ENCODE measurements at regions not wholly inside any gene's neighbourhood (a gene's known extent, or its start where the extent isn't known, plus 50 kb on each side); places are given as distances from the start of the nearest gene placed in this dataset.

GRCh38 chr6:114452785-114453401, 110.1 kb upstream of the HS3ST5 start (continued):
- TF ChIP-seq ZFX (IDR thresholded peaks at IDR 0.05) (no peak), JUND (IDR thresholded peaks at IDR 0.05) (no peak), EZH2phosphoT487 (IDR thresholded peaks at IDR 0.05; ENCODE audit: borderline replicate concordance) (no peak), YY1 (IDR thresholded peaks at IDR 0.05; ENCODE audit: extremely low read depth, insufficient replicate concordance, low read depth, low read length) (no peak), EZH2 (IDR thresholded peaks at IDR 0.05) (no peak), SRF (IDR thresholded peaks at IDR 0.05; ENCODE audit: low read depth) (no peak)
- TF ChIP-seq, protein P1, sequence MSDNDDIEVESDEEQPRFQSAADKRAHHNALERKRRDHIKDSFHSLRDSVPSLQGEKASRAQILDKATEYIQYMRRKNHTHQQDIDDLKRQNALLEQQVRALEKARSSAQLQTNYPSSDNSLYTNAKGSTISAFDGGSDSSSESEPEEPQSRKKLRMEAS (IDR thresholded peaks at IDR 0.05) = no peak

- ATAC-seq = no peak
- TF ChIP-seq CEBPB (IDR thresholded peaks at IDR 0.05; ENCODE audit: low read depth) = no peak
- no peak for TF ChIP-seq EZH2 (IDR thresholded peaks at IDR 0.05)
- no peak for TF ChIP-seq ELF1 (IDR thresholded peaks at IDR 0.05; ENCODE audit: borderline replicate concordance, low read depth)
- no peak for TF ChIP-seq POLR2A (IDR thresholded peaks at IDR 0.05; ENCODE audit: borderline replicate concordance, extremely low read depth, insufficient read depth, insufficient read length)
- no peak for TF ChIP-seq SP1 (IDR thresholded peaks at IDR 0.05; ENCODE audit: low read depth)
- no peak for TF ChIP-seq CTCF (IDR thresholded peaks at IDR 0.05 in 2 of 3, conservative IDR thresholded peaks at IDR 0.05 in 1 of 3; ENCODE audit: borderline replicate concordance in 1 of 3, insufficient read depth in 1 of 3, low read depth in 2 of 3, low read length in 2 of 3)
- no peak for TF ChIP-seq EZH2phosphoT487 (IDR thresholded peaks at IDR 0.05; ENCODE audit: borderline replicate concordance)
- TF ChIP-seq ZFX (IDR thresholded peaks at IDR 0.05) = no peak
- no peak overlapping the region for H2AFZ ChIP-seq (ENCODE audit: low read depth, low read length, poor library complexity, severe bottlenecking)
- H3K4me1 ChIP-seq (ENCODE audit: control insufficient read depth in 1 of 2, insufficient read depth in 2 of 2, low read length in 2 of 2) = no peaks in the 10 kb centered on the region
- RAD21 ChIA-PET (ENCODE audit: low non-redundant PET in 1 of 2, low total read pairs in 2 of 2, uncharacterized antibody in 2 of 2, unreplicated experiment in 2 of 2) = no interaction called here
- POLR2A ChIA-PET = no interaction called here
- no peaks in the 10 kb centered on the region for H4K20me1 ChIP-seq (ENCODE audit: insufficient read depth)
- H3K4me2 ChIP-seq (ENCODE audit: low read length) = no peak overlapping the region
- no peak for DNase-seq (ENCODE audit: low read depth, low spot score)
- no peaks in the 10 kb centered on the region for H3K79me2 ChIP-seq (ENCODE audit: insufficient read depth, low read length)
- CTCF ChIA-PET = no interaction called here
- intact Hi-C loops (cut with micrococcal nuclease) = no loop called here
- H3K4me3 ChIP-seq (replicated peaks in 1 of 2; ENCODE audit: low read depth in 1 of 2, low read length in 2 of 2) = no peak overlapping the region
- H3K9me3 ChIP-seq (ENCODE audit: control insufficient read depth in 1 of 2, insufficient read depth in 1 of 2, low read depth in 1 of 2, low read length in 2 of 2) = no peaks in the 10 kb centered on the region
- no peak overlapping the region for H3K27ac ChIP-seq (ENCODE audit: low read depth, low read length)
- no peaks in the 10 kb centered on the region for H3K36me3 ChIP-seq (ENCODE audit: control insufficient read depth in 1 of 2, insufficient read depth in 2 of 2, low read length in 2 of 2)
- no peak overlapping the region for H3K9ac ChIP-seq (ENCODE audit: low read length)
- H3K9me2 ChIP-seq (ENCODE audit: insufficient read depth) = no peaks in the 10 kb centered on the region
- BruUV-seq (replicated peaks) = no TSS peak
- peaks cover 17% of the 10 kb centered on the region; the same call in 1 of the 2 replicates for H3K27me3 ChIP-seq (ENCODE audit: insufficient read depth, low read length)
Measured at GRCh38 chr6:114450631-114451030, 107.8 kb upstream of the HS3ST5 start.
